ENCODE measurements at regions not wholly inside any gene's neighbourhood (a gene's known extent, or its start where the extent isn't known, plus 50 kb on each side); places are given as distances from the start of the nearest gene placed in this dataset.

DNA sequence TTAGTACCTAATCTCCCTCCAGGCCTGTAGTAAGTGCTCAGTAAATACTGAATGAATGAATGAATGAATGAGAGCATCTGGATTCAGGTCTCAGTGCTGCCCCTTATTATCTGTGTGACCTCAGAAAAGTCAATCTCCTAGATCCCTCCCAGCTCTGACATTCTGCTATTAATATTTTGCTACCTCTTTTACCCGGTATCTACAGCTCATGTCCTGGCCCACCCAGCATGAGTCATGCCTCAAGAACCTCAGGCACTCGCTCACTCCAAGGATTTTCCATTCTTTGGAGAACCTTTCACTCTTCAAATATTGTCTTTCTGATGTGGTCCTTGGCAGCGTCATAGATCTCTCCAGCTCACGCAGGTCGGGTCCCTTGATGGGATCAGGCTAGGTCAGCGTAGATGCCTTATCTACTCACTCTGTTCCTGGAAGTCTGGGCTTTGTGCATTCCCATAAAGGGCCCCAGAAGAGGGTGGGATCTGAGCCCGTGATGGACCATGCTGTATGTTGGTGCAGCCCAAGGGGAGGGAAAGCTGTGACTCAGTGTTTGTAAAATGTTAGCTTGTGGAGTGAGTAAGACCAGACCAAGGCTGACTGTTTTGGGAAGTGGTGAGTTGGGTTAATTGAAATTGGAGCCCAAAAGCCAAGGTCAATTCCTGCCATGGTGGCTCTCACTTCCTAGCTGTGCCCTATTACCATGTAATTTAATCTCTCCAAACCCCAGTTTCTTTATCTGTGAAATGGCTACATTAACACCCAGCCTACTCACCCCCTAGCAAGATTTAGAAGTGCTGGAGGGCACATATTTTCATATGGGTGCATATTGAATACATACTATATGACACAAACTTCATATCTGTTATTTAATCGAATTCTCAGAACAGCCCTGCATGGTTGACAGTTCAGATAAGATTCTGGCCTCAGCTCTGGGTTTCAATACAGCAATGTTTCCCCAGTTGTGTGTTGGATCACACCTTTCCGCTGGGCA is 214.1 kb upstream of the USP24 start:
- no peak for DNase-seq (ENCODE audit: low read depth)
- TF ChIP-seq, protein P1, sequence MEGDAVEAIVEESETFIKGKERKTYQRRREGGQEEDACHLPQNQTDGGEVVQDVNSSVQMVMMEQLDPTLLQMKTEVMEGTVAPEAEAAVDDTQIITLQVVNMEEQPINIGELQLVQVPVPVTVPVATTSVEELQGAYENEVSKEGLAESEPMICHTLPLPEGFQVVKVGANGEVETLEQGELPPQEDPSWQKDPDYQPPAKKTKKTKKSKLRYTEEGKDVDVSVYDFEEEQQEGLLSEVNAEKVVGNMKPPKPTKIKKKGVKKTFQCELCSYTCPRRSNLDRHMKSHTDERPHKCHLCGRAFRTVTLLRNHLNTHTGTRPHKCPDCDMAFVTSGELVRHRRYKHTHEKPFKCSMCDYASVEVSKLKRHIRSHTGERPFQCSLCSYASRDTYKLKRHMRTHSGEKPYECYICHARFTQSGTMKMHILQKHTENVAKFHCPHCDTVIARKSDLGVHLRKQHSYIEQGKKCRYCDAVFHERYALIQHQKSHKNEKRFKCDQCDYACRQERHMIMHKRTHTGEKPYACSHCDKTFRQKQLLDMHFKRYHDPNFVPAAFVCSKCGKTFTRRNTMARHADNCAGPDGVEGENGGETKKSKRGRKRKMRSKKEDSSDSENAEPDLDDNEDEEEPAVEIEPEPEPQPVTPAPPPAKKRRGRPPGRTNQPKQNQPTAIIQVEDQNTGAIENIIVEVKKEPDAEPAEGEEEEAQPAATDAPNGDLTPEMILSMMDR (IDR thresholded peaks at IDR 0.05; ENCODE audit: insufficient read depth, low read depth, low read length, missing control alignments) = no peak
- no peak overlapping the region for H3K4me3 ChIP-seq (ENCODE audit: low read depth, low read length)

DNA sequence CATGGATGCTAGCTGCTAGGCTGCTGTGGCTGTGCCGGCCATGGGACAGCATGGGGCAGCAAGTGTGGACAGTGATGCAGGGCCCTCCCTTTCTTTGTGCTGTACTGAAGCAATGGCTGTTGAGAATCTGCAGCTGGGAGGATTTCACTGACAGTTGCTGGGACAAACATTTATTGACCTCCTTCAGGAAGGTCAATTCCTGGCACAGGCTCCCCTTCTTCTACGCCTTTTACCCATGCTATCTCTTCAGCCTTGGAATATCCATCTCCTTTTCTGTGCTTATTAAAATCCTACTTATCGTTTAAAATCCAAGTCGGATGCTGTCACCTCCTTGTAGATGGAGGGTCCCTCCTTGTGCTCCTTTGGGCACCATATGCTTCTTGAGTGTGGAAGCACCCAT is 213.1 kb upstream of the USP24 start:
- H3K4me3 ChIP-seq (ENCODE audit: low read depth, low read length) = no peak overlapping the region
- DNase-seq (ENCODE audit: low read depth) = no peak
- TF ChIP-seq, protein P1 (IDR thresholded peaks at IDR 0.05; ENCODE audit: insufficient read depth, low read depth, low read length, missing control alignments) = no peak

DNA sequence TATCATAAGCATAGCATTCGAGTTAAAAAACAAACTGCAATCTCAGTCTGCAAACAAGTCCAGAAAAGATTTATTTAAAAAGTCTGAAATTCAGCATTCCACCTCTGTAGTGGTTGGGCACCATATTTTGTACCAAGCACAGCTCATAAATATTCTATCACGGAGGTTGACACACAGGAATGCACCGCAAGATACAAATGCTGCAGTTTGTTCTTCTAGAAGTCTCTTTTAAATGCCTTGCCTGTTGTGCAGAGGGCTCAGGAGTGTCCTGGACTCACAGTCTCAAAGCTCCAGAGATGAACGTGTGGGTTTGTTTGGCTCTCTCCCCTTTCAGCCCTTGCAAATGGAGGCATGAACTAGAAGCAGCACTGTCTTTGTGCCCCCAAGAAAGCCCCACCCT is 212.4 kb upstream of the USP24 start:
- DNase-seq (ENCODE audit: low read depth) = no peak
- TF ChIP-seq, protein P1 (IDR thresholded peaks at IDR 0.05; ENCODE audit: insufficient read depth, low read depth, low read length, missing control alignments) = no peak
- no peak overlapping the region for H3K4me3 ChIP-seq (ENCODE audit: low read depth, low read length)

DNA sequence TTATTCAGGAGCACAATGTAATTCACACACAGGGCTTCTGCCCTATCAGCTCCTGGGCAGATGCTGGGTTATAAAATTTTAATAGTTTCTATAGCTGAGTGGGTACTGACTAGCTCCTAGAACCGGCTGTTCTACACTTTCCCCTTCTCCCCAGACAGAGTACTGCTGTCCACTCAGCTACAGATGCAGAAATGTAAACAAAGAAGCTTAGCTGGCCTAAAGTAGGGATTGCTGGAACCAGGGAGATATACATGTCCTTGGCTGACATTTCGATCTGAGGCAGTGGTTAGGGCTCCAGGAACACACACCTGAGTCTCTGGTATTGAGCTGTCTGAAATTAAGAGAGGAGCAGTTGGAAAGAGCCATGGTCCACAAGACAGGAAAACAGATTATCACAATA is 211.5 kb upstream of the USP24 start:
- TF ChIP-seq, protein P1 (IDR thresholded peaks at IDR 0.05; ENCODE audit: insufficient read depth, low read depth, low read length, missing control alignments) = no peak
- H3K4me3 ChIP-seq (ENCODE audit: low read depth, low read length) = no peak overlapping the region
- no peak for DNase-seq (ENCODE audit: low read depth)

DNA sequence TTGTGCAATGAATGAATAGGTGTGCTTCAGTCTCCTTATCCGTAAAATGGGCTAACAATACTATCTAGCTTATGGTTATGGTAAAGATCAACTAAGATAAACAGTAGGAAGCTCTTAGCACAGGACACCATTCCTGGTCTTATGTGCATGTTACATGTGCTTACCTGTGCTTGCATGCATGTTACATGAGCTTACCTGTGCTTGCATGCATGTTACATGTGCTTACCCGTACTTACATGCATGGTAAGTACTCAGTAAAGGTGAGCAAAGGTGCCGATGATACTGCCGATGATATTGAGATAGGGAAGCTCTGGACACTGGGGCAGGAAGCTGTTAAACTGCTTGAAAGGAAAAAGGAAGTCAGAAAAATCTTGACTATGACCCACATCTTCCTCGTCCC is 211.0 kb upstream of the USP24 start:
- TF ChIP-seq, protein P1 (IDR thresholded peaks at IDR 0.05; ENCODE audit: insufficient read depth, low read depth, low read length, missing control alignments) = no peak

DNA sequence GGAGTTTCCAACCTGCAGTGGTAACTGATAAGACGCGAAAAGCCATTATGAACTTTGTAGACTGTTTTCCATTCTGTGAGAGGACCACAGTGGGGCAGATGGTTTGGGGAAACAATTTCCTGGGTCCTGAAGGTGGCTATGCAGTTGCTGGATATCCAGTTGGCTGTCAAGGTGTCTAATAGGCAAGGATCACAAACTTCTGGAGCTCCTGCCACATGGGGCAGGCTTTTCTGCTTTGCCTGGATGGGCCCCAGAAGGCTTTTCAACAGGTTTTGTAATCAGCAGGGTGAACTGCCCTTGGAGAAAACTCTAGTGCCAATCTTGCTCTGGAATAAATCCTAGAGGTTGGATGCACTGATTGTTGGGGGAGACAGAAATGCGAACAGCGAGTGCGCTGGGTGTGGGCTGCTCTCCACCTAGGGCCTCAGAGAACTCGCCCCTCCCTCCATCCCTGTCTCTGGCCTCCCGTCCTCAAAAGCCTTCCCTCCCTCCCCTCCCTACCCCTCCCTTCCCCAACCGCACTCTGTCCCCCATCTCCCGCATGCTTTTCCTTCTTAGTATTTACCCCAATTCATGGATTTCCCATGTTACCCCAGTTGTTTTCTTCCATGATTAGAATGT is 210.3 kb upstream of the USP24 start:
- H3K4me3 ChIP-seq (ENCODE audit: low read depth, low read length) = no peak overlapping the region
- no peak for DNase-seq (ENCODE audit: low read depth)
- TF ChIP-seq, protein P1 (IDR thresholded peaks at IDR 0.05; ENCODE audit: insufficient read depth, low read depth, low read length, missing control alignments) = no peak

More for the DNA sequence above, 211.0 kb upstream of the USP24 start:
- DNase-seq (ENCODE audit: low read depth) = no peak
- H3K4me3 ChIP-seq (ENCODE audit: low read depth, low read length) = no peak overlapping the region
